Lung (tissue), 11 donors: ENCODE measurements at regions not wholly inside any gene's neighbourhood (a gene's known extent, or its start where the extent isn't known, plus 50 kb on each side); places are given as distances from the start of the nearest gene placed in this dataset.

ENCODE experiments used
- ATAC-seq: fragments of 200-7000 bp; cut with Tn5 transposase; one replicate; pipeline ENCODE4 v1.9.1; 2020; ENCODE audit warnings: moderate number of reproducible peaks; ENCODE audit not compliant: insufficient read depth, low FRiP score
- DNase-seq, 3 donors: peaks; one replicate each; pipeline ENCODE4 v3.0.0-alpha.2; 2013 to 2017
- H3K27ac ChIP-seq, 2 donors: one replicate each; pipeline ENCODE4 v1.5.1; 2013; ENCODE audit warnings: mild to moderate bottlenecking in 2 of 2, moderate library complexity in 2 of 2, control low read depth in 1 of 2, inconsistent platforms in 1 of 2, low read depth in 1 of 2, low read length in 1 of 2
- H3K27me3 ChIP-seq, 3 donors: one replicate each; pipeline ENCODE4 v1.5.1; 2013; ENCODE audit warnings: low read length in 2 of 3; ENCODE audit not compliant: control insufficient read depth in 3 of 3, insufficient read depth in 3 of 3
- H3K36me3 ChIP-seq, 4 donors: one replicate each; pipeline ENCODE4 v1.5.1; 2013; ENCODE audit warnings: low read length in 4 of 4, mild to moderate bottlenecking in 1 of 4, moderate library complexity in 1 of 4; ENCODE audit not compliant: control insufficient read depth in 4 of 4, insufficient read depth in 4 of 4
- H3K4me1 ChIP-seq, 5 donors: one replicate each; pipeline ENCODE4 v1.5.1; 2013; ENCODE audit warnings: low read length in 5 of 5, mild to moderate bottlenecking in 2 of 5, moderate library complexity in 1 of 5; ENCODE audit not compliant: control insufficient read depth in 5 of 5, insufficient read depth in 5 of 5
- H3K4me3 ChIP-seq: one replicate; pipeline ENCODE4 v1.5.1; 2013; ENCODE audit warnings: mild to moderate bottlenecking, control low read depth, moderate library complexity
- H3K9ac ChIP-seq, 2 donors: one replicate each; pipeline ENCODE4 v1.5.1; 2013; ENCODE audit warnings: low read length in 2 of 2, control low read depth in 1 of 2; ENCODE audit not compliant: insufficient read depth in 1 of 2
- H3K9me3 ChIP-seq, 4 donors: one replicate each; pipeline ENCODE4 v1.5.1; 2013; ENCODE audit warnings: low read length in 3 of 4, mild to moderate bottlenecking in 1 of 4, moderate library complexity in 1 of 4; ENCODE audit not compliant: control insufficient read depth in 4 of 4, insufficient read depth in 3 of 4
- WGBS, 2 donors: extraction: QIAGEN DNeasy Blood & Tissue Kit; methylation state at CpG; one replicate each; pipeline ENCODE4 v1.1.7; 2013; 5-methylcytosine and 5-hydroxymethylcytosine counted together
- TF ChIP-seq, protein P1 (sequence below): IDR thresholded peaks from 2 replicates; pipeline ENCODE4 v1.5.1; 2012; ENCODE audit warnings: mild to moderate bottlenecking; ENCODE audit errors: control extremely low read depth, extremely low read depth
- donor health status: control.
- donor health status: control.
- donor health status: Bipolar disorder and iron deficiency.
- donor health status: healthy.
- donor health status: DM: yes; HTN: yes; CAD: no.

DNA sequence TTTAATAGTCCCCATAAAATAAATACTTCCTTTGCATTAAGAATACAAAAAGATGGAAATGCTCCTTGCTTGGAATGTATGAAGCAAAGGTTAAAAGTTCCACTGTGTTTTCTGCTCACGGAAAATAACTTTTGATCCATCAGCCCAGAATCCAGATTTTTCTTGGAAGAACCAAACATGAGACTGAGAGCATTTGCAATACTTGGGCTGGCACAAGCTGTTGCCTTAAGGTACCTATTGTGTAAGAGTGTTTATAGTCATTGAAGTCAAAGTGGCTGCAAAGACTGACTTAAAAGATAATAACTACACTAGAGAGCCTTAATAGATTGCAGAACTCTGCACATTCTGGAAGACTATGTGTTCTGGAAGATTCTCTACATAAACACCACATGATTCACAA, 281.4 kb downstream of the RAB28 start:
- TF ChIP-seq, protein P1, sequence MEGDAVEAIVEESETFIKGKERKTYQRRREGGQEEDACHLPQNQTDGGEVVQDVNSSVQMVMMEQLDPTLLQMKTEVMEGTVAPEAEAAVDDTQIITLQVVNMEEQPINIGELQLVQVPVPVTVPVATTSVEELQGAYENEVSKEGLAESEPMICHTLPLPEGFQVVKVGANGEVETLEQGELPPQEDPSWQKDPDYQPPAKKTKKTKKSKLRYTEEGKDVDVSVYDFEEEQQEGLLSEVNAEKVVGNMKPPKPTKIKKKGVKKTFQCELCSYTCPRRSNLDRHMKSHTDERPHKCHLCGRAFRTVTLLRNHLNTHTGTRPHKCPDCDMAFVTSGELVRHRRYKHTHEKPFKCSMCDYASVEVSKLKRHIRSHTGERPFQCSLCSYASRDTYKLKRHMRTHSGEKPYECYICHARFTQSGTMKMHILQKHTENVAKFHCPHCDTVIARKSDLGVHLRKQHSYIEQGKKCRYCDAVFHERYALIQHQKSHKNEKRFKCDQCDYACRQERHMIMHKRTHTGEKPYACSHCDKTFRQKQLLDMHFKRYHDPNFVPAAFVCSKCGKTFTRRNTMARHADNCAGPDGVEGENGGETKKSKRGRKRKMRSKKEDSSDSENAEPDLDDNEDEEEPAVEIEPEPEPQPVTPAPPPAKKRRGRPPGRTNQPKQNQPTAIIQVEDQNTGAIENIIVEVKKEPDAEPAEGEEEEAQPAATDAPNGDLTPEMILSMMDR = no peak
- ATAC-seq = no peak
- peak in 1 of 3 donors; percentile 65 for DNase-seq
- peaks cover 0 to 19% (median 0%) of the 10 kb centered on the region in 5 donors for H3K4me1 ChIP-seq
- WGBS, 2 donors = 73 to 90% methylated on average over 1 of the region's 1 CpG
- no peak overlapping the region for H3K4me3 ChIP-seq
- H3K27me3 ChIP-seq = no peaks in the 10 kb centered on the region
- no peaks in the 10 kb centered on the region for H3K36me3 ChIP-seq
- H3K9me3 ChIP-seq = no peaks in the 10 kb centered on the region
- H3K9ac ChIP-seq = no peak overlapping the region
- H3K27ac ChIP-seq = no peak overlapping the region

- H3K36me3 ChIP-seq = no peaks in the 10 kb centered on the region
- TF ChIP-seq, protein P1 = no peak
- peaks cover 0 to 19% (median 0%) of the 10 kb centered on the region in 5 donors for H3K4me1 ChIP-seq
- 84 to 85% methylated on average over 3 of the region's 3 CpGs for WGBS, 2 donors
- H3K9ac ChIP-seq = no peak overlapping the region
- DNase-seq = no peak
- ATAC-seq = no peak
- H3K27me3 ChIP-seq = no peaks in the 10 kb centered on the region
- no peak overlapping the region for H3K27ac ChIP-seq
- H3K9me3 ChIP-seq = no peaks in the 10 kb centered on the region
- no peak overlapping the region for H3K4me3 ChIP-seq
Measured at GRCh38 chr4:13201241-13201640, 282.9 kb downstream of the RAB28 start.

- no peaks in the 10 kb centered on the region for H3K9me3 ChIP-seq
- no peak for ATAC-seq
- TF ChIP-seq, protein P1 = no peak
- H3K9ac ChIP-seq = no peak overlapping the region
- WGBS, 2 donors = 95% methylated on average over 4 of the region's 4 CpGs
- H3K27ac ChIP-seq = no peak overlapping the region
- H3K27me3 ChIP-seq = no peaks in the 10 kb centered on the region
- H3K36me3 ChIP-seq = no peaks in the 10 kb centered on the region
- H3K4me1 ChIP-seq = peaks cover 0 to 1% (median 0%) of the 10 kb centered on the region in 5 donors
- H3K4me3 ChIP-seq = no peak overlapping the region
- DNase-seq = no peak
Measured at GRCh38 chr4:13196721-13197120, 287.4 kb downstream of the RAB28 start.

DNA sequence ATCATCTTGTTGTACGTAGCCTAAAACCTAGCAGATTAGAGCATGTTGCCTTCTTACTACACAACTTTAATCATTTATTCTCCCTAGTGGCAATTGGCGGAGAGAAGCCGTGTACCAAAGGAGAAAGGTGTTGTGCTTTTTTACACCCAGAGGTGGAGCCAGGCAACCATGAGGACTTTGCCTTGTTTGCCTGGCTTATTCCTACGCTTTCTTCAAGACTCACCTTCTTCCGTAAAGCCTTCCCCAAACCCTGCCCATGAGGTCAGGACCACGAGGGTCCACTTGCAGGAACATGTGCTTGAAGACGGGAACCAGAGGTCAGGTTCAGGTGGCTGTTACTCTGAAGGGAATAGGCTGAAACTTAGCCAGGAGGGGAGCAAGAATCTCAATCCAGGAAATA, 290.5 kb downstream of the RAB28 start:
- no peaks in the 10 kb centered on the region for H3K27me3 ChIP-seq
- no peak overlapping the region for H3K4me3 ChIP-seq
- no peak overlapping the region for H3K27ac ChIP-seq
- ATAC-seq (no peak), DNase-seq (no peak)
- H3K36me3 ChIP-seq = no peaks in the 10 kb centered on the region
- 90 to 91% methylated on average over 7 of the region's 7 CpGs for WGBS, 2 donors
- no peaks in the 10 kb centered on the region for H3K4me1 ChIP-seq
- H3K9ac ChIP-seq = no peak overlapping the region
- H3K9me3 ChIP-seq = no peaks in the 10 kb centered on the region
- TF ChIP-seq, protein P1 = no peak
